HCT116 (cell line): ENCODE measurements at regions not wholly inside any gene's neighbourhood (a gene's known extent, or its start where the extent isn't known, plus 50 kb on each side); places are given as distances from the start of the nearest gene placed in this dataset.

ENCODE experiments used
- EGR1 ChIP-seq: IDR thresholded peaks from 2 replicates; pipeline ENCODE4 v1.6.1; 2012; ENCODE audit warnings: low read depth
- EZH2 ChIP-seq: fragments of 200-600 bp; sonication (generic); IDR thresholded peaks from 2 replicates; pipeline ENCODE4 v1.6.1; 2017; ENCODE audit warnings: antibody characterized with exemption, mixed run types
- EZH2phosphoT487 ChIP-seq: fragments of 200-600 bp; IDR thresholded peaks from 2 replicates; pipeline ENCODE4 v1.6.1; 2018; ENCODE audit warnings: antibody characterized with exemption, borderline replicate concordance
- POLR2A ChIP-seq: IDR thresholded peaks from 2 replicates; pipeline ENCODE4 v1.7.0; 2011; ENCODE audit warnings: borderline replicate concordance; ENCODE audit not compliant: insufficient read depth, insufficient read length; ENCODE audit errors: extremely low read depth
- RAD21 ChIP-seq: IDR thresholded peaks from 2 replicates; pipeline ENCODE4 v1.6.1; 2012; ENCODE audit warnings: low read depth, mild to moderate bottlenecking
- SP1 ChIP-seq: IDR thresholded peaks from 2 replicates; pipeline ENCODE4 v1.6.1; 2012; ENCODE audit warnings: low read depth
- SRF ChIP-seq: IDR thresholded peaks from 2 replicates; pipeline ENCODE4 v1.6.1; 2012; ENCODE audit warnings: low read depth
- ZFX ChIP-seq: fragments of 450-650 bp; IDR thresholded peaks from 2 replicates; pipeline ENCODE4 v1.6.1; 2017
- TF ChIP-seq, protein P1 (sequence below), 3 experiments: fragments of 200-600 bp in 1 of 3; sonication (generic) in 1 of 3; IDR thresholded peaks in 2 of 3; conservative IDR thresholded peaks in 1 of 3; 2 replicates each; pipeline ENCODE4 v1.5.1; 2012 to 2017; ENCODE audit warnings: low read depth in 2 of 3, low read length in 2 of 3, antibody characterized with exemption in 1 of 3, borderline replicate concordance in 1 of 3, control low read depth in 1 of 3, mild to moderate bottlenecking in 1 of 3, mixed read lengths in 1 of 3, mixed run types in 1 of 3, moderate library complexity in 1 of 3; ENCODE audit not compliant: insufficient read depth in 1 of 3
- TF ChIP-seq, protein P2 (sequence below): IDR thresholded peaks from 2 replicates; pipeline ENCODE4 v1.6.1; 2012
- TF ChIP-seq, protein P3 (sequence below): IDR thresholded peaks from 2 replicates; pipeline ENCODE4 v1.6.1; 2011; ENCODE audit warnings: mild to moderate bottlenecking, low read length, moderate library complexity; ENCODE audit not compliant: insufficient replicate concordance; ENCODE audit errors: extremely low read depth
- TF ChIP-seq, protein P4 (sequence below): IDR thresholded peaks from 2 replicates; pipeline ENCODE4 v1.6.1; 2012

DNA sequence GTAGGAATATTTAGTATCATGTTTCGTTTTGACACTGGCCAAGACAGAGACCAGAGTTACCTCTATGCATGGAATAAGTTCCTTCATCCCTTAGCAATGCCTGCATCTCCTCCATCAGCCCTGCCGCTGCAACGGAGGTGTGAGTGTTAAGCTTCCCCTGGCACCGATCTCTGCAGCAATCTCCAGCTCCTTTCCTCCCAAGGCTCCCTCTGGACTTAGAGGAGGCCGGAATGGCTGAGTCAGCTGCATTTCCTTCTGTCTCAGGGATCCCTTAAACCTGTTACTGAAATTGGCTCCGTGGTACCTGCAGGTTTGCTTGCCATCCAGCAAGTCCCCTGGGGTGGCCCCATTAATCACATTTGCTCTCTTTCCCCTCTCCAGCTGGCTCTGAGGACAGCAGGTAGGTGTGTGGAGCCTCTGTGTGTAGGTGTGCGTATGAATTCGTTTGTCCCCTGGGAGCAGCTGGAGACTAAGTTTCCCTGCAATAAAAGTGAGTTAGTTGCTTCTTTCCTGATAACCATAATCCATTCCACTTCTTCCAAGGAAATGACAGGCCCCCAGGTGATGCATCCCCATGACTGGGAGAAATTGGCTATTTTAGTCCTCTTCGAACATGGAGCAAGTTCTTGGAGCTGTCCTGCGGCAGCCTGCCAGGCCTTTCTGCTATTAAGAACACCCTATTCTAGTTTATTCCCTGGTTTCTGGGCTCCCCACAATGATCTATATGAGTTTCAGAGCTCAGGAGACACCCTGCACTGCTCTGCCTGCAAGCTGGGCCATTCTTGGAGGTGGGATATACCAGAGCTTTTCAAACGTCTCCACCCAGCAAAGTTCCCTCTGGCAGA, 457.2 kb upstream of the CADM1 start:
- TF ChIP-seq, protein P1, sequence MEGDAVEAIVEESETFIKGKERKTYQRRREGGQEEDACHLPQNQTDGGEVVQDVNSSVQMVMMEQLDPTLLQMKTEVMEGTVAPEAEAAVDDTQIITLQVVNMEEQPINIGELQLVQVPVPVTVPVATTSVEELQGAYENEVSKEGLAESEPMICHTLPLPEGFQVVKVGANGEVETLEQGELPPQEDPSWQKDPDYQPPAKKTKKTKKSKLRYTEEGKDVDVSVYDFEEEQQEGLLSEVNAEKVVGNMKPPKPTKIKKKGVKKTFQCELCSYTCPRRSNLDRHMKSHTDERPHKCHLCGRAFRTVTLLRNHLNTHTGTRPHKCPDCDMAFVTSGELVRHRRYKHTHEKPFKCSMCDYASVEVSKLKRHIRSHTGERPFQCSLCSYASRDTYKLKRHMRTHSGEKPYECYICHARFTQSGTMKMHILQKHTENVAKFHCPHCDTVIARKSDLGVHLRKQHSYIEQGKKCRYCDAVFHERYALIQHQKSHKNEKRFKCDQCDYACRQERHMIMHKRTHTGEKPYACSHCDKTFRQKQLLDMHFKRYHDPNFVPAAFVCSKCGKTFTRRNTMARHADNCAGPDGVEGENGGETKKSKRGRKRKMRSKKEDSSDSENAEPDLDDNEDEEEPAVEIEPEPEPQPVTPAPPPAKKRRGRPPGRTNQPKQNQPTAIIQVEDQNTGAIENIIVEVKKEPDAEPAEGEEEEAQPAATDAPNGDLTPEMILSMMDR (IDR thresholded peaks at IDR 0.05 in 2 of 3, conservative IDR thresholded peaks at IDR 0.05 in 1 of 3; ENCODE audit: borderline replicate concordance in 1 of 3, insufficient read depth in 1 of 3, low read depth in 2 of 3, low read length in 2 of 3), result no peak
- TF ChIP-seq EZH2phosphoT487 (no peak), SP1 (no peak), SRF (no peak), ZFX (no peak), POLR2A (no peak), RAD21 (no peak), EZH2 (no peak), EGR1 (no peak)
- TF ChIP-seq, protein P2, sequence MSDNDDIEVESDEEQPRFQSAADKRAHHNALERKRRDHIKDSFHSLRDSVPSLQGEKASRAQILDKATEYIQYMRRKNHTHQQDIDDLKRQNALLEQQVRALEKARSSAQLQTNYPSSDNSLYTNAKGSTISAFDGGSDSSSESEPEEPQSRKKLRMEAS, result no peak
- TF ChIP-seq, protein P3, sequence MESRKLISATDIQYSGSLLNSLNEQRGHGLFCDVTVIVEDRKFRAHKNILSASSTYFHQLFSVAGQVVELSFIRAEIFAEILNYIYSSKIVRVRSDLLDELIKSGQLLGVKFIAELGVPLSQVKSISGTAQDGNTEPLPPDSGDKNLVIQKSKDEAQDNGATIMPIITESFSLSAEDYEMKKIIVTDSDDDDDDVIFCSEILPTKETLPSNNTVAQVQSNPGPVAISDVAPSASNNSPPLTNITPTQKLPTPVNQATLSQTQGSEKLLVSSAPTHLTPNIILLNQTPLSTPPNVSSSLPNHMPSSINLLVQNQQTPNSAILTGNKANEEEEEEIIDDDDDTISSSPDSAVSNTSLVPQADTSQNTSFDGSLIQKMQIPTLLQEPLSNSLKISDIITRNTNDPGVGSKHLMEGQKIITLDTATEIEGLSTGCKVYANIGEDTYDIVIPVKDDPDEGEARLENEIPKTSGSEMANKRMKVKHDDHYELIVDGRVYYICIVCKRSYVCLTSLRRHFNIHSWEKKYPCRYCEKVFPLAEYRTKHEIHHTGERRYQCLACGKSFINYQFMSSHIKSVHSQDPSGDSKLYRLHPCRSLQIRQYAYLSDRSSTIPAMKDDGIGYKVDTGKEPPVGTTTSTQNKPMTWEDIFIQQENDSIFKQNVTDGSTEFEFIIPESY, result no peak
- TF ChIP-seq, protein P4, sequence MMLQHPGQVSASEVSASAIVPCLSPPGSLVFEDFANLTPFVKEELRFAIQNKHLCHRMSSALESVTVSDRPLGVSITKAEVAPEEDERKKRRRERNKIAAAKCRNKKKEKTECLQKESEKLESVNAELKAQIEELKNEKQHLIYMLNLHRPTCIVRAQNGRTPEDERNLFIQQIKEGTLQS, result no peak
